OCI-LY1 (cell line): ENCODE measurements at regions not wholly inside any gene's neighbourhood (a gene's known extent, or its start where the extent isn't known, plus 50 kb on each side); places are given as distances from the start of the nearest gene placed in this dataset.

ENCODE experiments used
- H2AFZ ChIP-seq: fragments of 200-600 bp; sonication (generic), shearing (Covaris generic); 2 replicates; pipeline ENCODE4 v1.6.0; 2014; ENCODE audit warnings: antibody characterized with exemption, mild to moderate bottlenecking, low read length
- H3F3A ChIP-seq: fragments of 200-600 bp; sonication (generic), shearing (Covaris generic); 2 replicates; pipeline ENCODE4 v1.6.0; 2014; ENCODE audit warnings: mild to moderate bottlenecking, antibody characterized with exemption, low read length, moderate library complexity; ENCODE audit not compliant: insufficient read depth
- H3K27ac ChIP-seq: fragments of 200-600 bp; sonication (generic); 2 replicates; pipeline ENCODE4 v1.5.1; 2014; ENCODE audit warnings: low read length, mixed run types, mild to moderate bottlenecking, low read depth; ENCODE audit not compliant: poor library complexity, severe bottlenecking
- H3K27me3 ChIP-seq: fragments of 200-600 bp; sonication (generic); 2 replicates; pipeline ENCODE4 v1.6.0; 2014; ENCODE audit warnings: antibody characterized with exemption, mild to moderate bottlenecking, low read length, moderate library complexity; ENCODE audit not compliant: insufficient read depth
- H3K36me3 ChIP-seq: fragments of 200-600 bp; sonication (generic); 2 replicates; pipeline ENCODE4 v1.6.1; 2014; ENCODE audit warnings: mild to moderate bottlenecking, antibody characterized with exemption, low read length, moderate library complexity, mixed read lengths; ENCODE audit not compliant: insufficient read depth
- H3K4me1 ChIP-seq: fragments of 200-600 bp; sonication (generic); 2 replicates; pipeline ENCODE4 v1.5.1; 2014; ENCODE audit warnings: mild to moderate bottlenecking, low read length, moderate library complexity; ENCODE audit not compliant: insufficient read depth, severe bottlenecking
- H3K4me2 ChIP-seq: fragments of 200-600 bp; sonication (generic), shearing (Covaris generic); 2 replicates; pipeline ENCODE4 v1.6.1; 2014; ENCODE audit warnings: low read length
- H3K4me3 ChIP-seq: fragments of 200-600 bp; sonication (generic); 2 replicates; pipeline ENCODE4 v1.5.1; 2014; ENCODE audit warnings: low read length, low read depth, mild to moderate bottlenecking, mixed read lengths; ENCODE audit not compliant: poor library complexity, severe bottlenecking
- H3K79me2 ChIP-seq: fragments of 200-600 bp; shearing (Covaris generic); 2 replicates; pipeline ENCODE4 v1.6.1; 2016; ENCODE audit warnings: mixed run types, low read length, mixed read lengths; ENCODE audit not compliant: insufficient read depth
- H3K9ac ChIP-seq: fragments of 200-600 bp; sonication (generic), shearing (Covaris generic); 2 replicates; pipeline ENCODE4 v1.6.1; 2014; ENCODE audit warnings: mild to moderate bottlenecking, low read length, mixed read lengths
- H3K9me2 ChIP-seq: fragments of 200-600 bp; sonication (generic), shearing (Covaris generic); 2 replicates; pipeline ENCODE4 v1.6.1; 2014; ENCODE audit warnings: low read depth, mild to moderate bottlenecking, low read length, mixed read lengths
- H3K9me3 ChIP-seq: fragments of 200-600 bp; shearing (Covaris generic); 2 replicates; pipeline ENCODE4 v1.6.1; 2014; ENCODE audit warnings: low read length, mixed read lengths
- H4K20me1 ChIP-seq: fragments of 200-600 bp; sonication (generic), shearing (Covaris generic); 2 replicates; pipeline ENCODE4 v1.6.0; 2016; ENCODE audit warnings: mild to moderate bottlenecking, low read length; ENCODE audit not compliant: insufficient read depth
- CTCF ChIP-seq: fragments of 200-600 bp; sonication (generic), shearing (Covaris generic); IDR thresholded peaks from 2 replicates; pipeline ENCODE4 v1.5.1; 2017; ENCODE audit warnings: mild to moderate bottlenecking, antibody characterized with exemption, low read length, moderate library complexity, mixed read lengths
- EZH2 ChIP-seq: fragments of 200-600 bp; sonication (generic), shearing (Covaris generic); IDR thresholded peaks from 2 replicates; pipeline ENCODE4 v1.8.0; 2017; ENCODE audit warnings: borderline replicate concordance, mixed run types, mild to moderate bottlenecking, antibody characterized with exemption, low read length, moderate library complexity, mixed read lengths

DNA sequence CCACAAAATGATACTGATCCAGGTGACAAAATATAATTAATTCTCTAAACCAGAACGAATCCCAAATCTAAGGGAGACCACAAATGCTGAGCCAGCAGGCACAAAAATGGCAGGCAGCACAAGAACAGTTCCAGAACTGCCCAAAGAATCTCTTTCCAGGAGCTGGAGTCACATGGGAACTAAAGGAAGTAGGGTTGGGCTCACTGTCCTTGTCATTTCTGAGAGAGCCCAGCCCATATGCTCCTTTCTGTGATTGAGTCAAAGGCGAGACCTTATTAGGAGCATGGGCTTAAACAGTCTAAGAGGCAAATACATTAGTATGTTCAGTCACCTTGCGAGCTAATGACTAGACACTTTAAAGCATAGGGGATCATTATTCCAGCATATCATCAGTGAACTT is 327.6 kb upstream of the ARID1B start:
- H3K4me3 ChIP-seq = no peak overlapping the region
- no peak overlapping the region for H3K27ac ChIP-seq
- H3K27me3 ChIP-seq = no peaks in the 10 kb centered on the region
- no peak for TF ChIP-seq EZH2
- TF ChIP-seq CTCF = no peak
- no peak overlapping the region for H3K4me2 ChIP-seq
- no peaks in the 10 kb centered on the region for H3K36me3 ChIP-seq
- H4K20me1 ChIP-seq = no peaks in the 10 kb centered on the region
- no peaks in the 10 kb centered on the region for H3F3A ChIP-seq
- no peak overlapping the region for H2AFZ ChIP-seq
- no peaks in the 10 kb centered on the region for H3K79me2 ChIP-seq
- no peaks in the 10 kb centered on the region for H3K9me3 ChIP-seq
- H3K9ac ChIP-seq = no peak overlapping the region
- H3K4me1 ChIP-seq = no peaks in the 10 kb centered on the region
- H3K9me2 ChIP-seq = no peaks in the 10 kb centered on the region

GRCh38 chr6:156449128-156449527 is 328.1 kb upstream of the ARID1B start:
- Histone ChIP-seq H3K27ac (no peak overlapping the region), H3K4me2 (no peak overlapping the region), H2AFZ (no peak overlapping the region), H3K36me3 (no peaks in the 10 kb centered on the region), H3K79me2 (no peaks in the 10 kb centered on the region), H3F3A (no peaks in the 10 kb centered on the region), H3K27me3 (no peaks in the 10 kb centered on the region), H3K4me1 (no peaks in the 10 kb centered on the region), H4K20me1 (no peaks in the 10 kb centered on the region), H3K4me3 (no peak overlapping the region), H3K9me3 (no peaks in the 10 kb centered on the region), H3K9ac (no peak overlapping the region), H3K9me2 (no peaks in the 10 kb centered on the region)
- TF ChIP-seq CTCF = no peak
- no peak for TF ChIP-seq EZH2

GRCh38 chr6:156448579-156448978 is 328.6 kb upstream of the ARID1B start:
- no peaks in the 10 kb centered on the region for H3K4me1 ChIP-seq
- no peaks in the 10 kb centered on the region for H3K9me3 ChIP-seq
- TF ChIP-seq EZH2 (no peak), CTCF (no peak)
- no peak overlapping the region for H2AFZ ChIP-seq
- H3K9ac ChIP-seq = no peak overlapping the region
- no peak overlapping the region for H3K27ac ChIP-seq
- H3K36me3 ChIP-seq = no peaks in the 10 kb centered on the region
- no peaks in the 10 kb centered on the region for H4K20me1 ChIP-seq
- H3K9me2 ChIP-seq = no peaks in the 10 kb centered on the region
- H3K27me3 ChIP-seq = no peaks in the 10 kb centered on the region
- H3K79me2 ChIP-seq = no peaks in the 10 kb centered on the region
- H3K4me3 ChIP-seq = no peak overlapping the region
- no peaks in the 10 kb centered on the region for H3F3A ChIP-seq
- no peak overlapping the region for H3K4me2 ChIP-seq
